ENCODE measurements at regions not wholly inside any gene's neighbourhood (a gene's known extent, or its start where the extent isn't known, plus 50 kb on each side); places are given as distances from the start of the nearest gene placed in this dataset.
A peak's percentile ranks its signal among the peaks of the same experiment; 100 is the strongest.

GRCh38 chr2:8303322-8303832 lies 378.5 kb upstream of the ID2 start:
- ATAC-seq (no peak), DNase-seq (ENCODE audit: low spot score) (peak; percentile 53)

- DNase-seq (ENCODE audit: low spot score) (peak; percentile 87), ATAC-seq (peak; percentile 76)
Observed at GRCh38 chr2:8304821-8305766, 376.8 kb upstream of the ID2 start.

- DNase-seq (ENCODE audit: low spot score) (peak; percentile 68), ATAC-seq (peak; percentile 74)
Observed at GRCh38 chr2:8306530-8307351, 375.1 kb upstream of the ID2 start.

GRCh38 chr2:8307606-8308180 lies 374.2 kb upstream of the ID2 start:
- no peak for ATAC-seq
- DNase-seq (ENCODE audit: low spot score): peak; percentile 26

GRCh38 chr2:8309131-8309530 lies 372.7 kb upstream of the ID2 start:
- DNase-seq (ENCODE audit: low spot score) (peak; percentile 44), ATAC-seq (no peak)

GRCh38 chr2:8310557-8311455 lies 371.1 kb upstream of the ID2 start:
- peak; percentile 3 for DNase-seq (ENCODE audit: low spot score)
- ATAC-seq: no peak

GRCh38 chr2:8312221-8312620 lies 369.6 kb upstream of the ID2 start:
- no peak for ATAC-seq
- DNase-seq (ENCODE audit: low spot score): no peak

GRCh38 chr2:8312861-8313830 lies 368.7 kb upstream of the ID2 start:
- DNase-seq (ENCODE audit: low spot score) (no peak), ATAC-seq (peak; percentile 70)

GRCh38 chr2:8314063-8314462 lies 367.8 kb upstream of the ID2 start:
- ATAC-seq (no peak), DNase-seq (ENCODE audit: low spot score) (no peak)

- DNase-seq (ENCODE audit: low spot score): no peak
- ATAC-seq: no peak
Observed at GRCh38 chr2:8315531-8316165, 366.2 kb upstream of the ID2 start.

GRCh38 chr2:8316356-8316755 lies 365.5 kb upstream of the ID2 start:
- DNase-seq (ENCODE audit: low spot score) (no peak), ATAC-seq (no peak)

- ATAC-seq: no peak
- DNase-seq (ENCODE audit: low spot score): no peak
Observed at GRCh38 chr2:8317418-8317817, 364.4 kb upstream of the ID2 start.

GRCh38 chr2:8319219-8319618 lies 362.6 kb upstream of the ID2 start:
- ATAC-seq: no peak
- DNase-seq (ENCODE audit: low spot score): no peak

- ATAC-seq (no peak), DNase-seq (ENCODE audit: low spot score) (no peak)
Observed at GRCh38 chr2:8320311-8321066, 361.4 kb upstream of the ID2 start.

GRCh38 chr2:8322634-8323033 lies 359.2 kb upstream of the ID2 start:
- ATAC-seq: no peak
- no peak for DNase-seq (ENCODE audit: low spot score)

GRCh38 chr2:8324164-8324856 lies 357.5 kb upstream of the ID2 start:
- DNase-seq (ENCODE audit: low spot score): peak; percentile 15
- ATAC-seq: no peak

- DNase-seq (ENCODE audit: low spot score): peak; percentile 1
- ATAC-seq: no peak
Observed at GRCh38 chr2:8324901-8325300, 357.0 kb upstream of the ID2 start.
